ENCODE measurements at regions not wholly inside any gene's neighbourhood (a gene's known extent, or its start where the extent isn't known, plus 50 kb on each side); places are given as distances from the start of the nearest gene placed in this dataset.

GRCh38 chr1:8097908-8098307, 71.8 kb upstream of the ERRFI1 start:
- POLR2A ChIA-PET, result interaction anchor here (1.0 kb wide), 1 partner anchor 36 kb away, joined by 3 read pairs; no protein-coding TSS in a partner anchor
- no peak for TF ChIP-seq CTCF (IDR thresholded peaks at IDR 0.05; ENCODE audit: insufficient read depth, low read depth, low read length)
- no peak overlapping the region for H3K4me3 ChIP-seq (ENCODE audit: low read depth, low read length)

GRCh38 chr1:8097077-8097799, 71.1 kb upstream of the ERRFI1 start:
- Histone ChIP-seq H3K27me3 (ENCODE audit: control insufficient read depth, insufficient read depth, low read length) (no peaks in the 10 kb centered on the region), H3K36me3 (ENCODE audit: control insufficient read depth, insufficient read depth, low read length) (no peaks in the 10 kb centered on the region), H3K4me3 (ENCODE audit: low read depth, low read length) (no peak overlapping the region)
- no peak for TF ChIP-seq CTCF (IDR thresholded peaks at IDR 0.05; ENCODE audit: insufficient read depth, low read depth, low read length)
- peak; percentile 90 for DNase-seq (ENCODE audit: low read depth)
- CTCF ChIA-PET, result interaction anchor here (0.9 to 1.0 kb wide), 2 partner anchors 36 to 38 kb away, joined by 3 to 4 read pairs; no protein-coding TSS in a partner anchor
- POLR2A ChIA-PET, result interaction anchor here (1.0 kb wide), 1 partner anchor 36 kb away, joined by 3 read pairs; no protein-coding TSS in a partner anchor

More at GRCh38 chr1:8097908-8098307, 71.8 kb upstream of the ERRFI1 start:
- CTCF ChIA-PET, result interaction anchor here (0.9 to 1.0 kb wide), 2 partner anchors 36 to 37 kb away, joined by 3 to 4 read pairs; no protein-coding TSS in a partner anchor
- Histone ChIP-seq H3K36me3 (ENCODE audit: control insufficient read depth, insufficient read depth, low read length) (no peaks in the 10 kb centered on the region), H3K27me3 (ENCODE audit: control insufficient read depth, insufficient read depth, low read length) (no peaks in the 10 kb centered on the region)
- DNase-seq (ENCODE audit: low read depth), result no peak

GRCh38 chr1:8096105-8097011, 70.2 kb upstream of the ERRFI1 start:
- no peak overlapping the region for H3K4me3 ChIP-seq (ENCODE audit: low read depth, low read length)
- CTCF ChIA-PET, result no interaction called here
- H3K27me3 ChIP-seq (ENCODE audit: control insufficient read depth, insufficient read depth, low read length), result no peaks in the 10 kb centered on the region
- DNase-seq (ENCODE audit: low read depth), result peak; percentile 66
- POLR2A ChIA-PET, result no interaction called here
- no peak for TF ChIP-seq CTCF (IDR thresholded peaks at IDR 0.05; ENCODE audit: insufficient read depth, low read depth, low read length)
- no peaks in the 10 kb centered on the region for H3K36me3 ChIP-seq (ENCODE audit: control insufficient read depth, insufficient read depth, low read length)

- ChIA-PET CTCF (no interaction called here), POLR2A (no interaction called here)
- DNase-seq (ENCODE audit: low read depth), result no peak
Observed at GRCh38 chr1:8095584-8095983, 69.5 kb upstream of the ERRFI1 start.

More at GRCh38 chr1:8095584-8095983, 69.5 kb upstream of the ERRFI1 start:
- H3K36me3 ChIP-seq (ENCODE audit: control insufficient read depth, insufficient read depth, low read length), result no peaks in the 10 kb centered on the region
- no peak overlapping the region for H3K4me3 ChIP-seq (ENCODE audit: low read depth, low read length)
- no peak for TF ChIP-seq CTCF (IDR thresholded peaks at IDR 0.05; ENCODE audit: insufficient read depth, low read depth, low read length)
- no peaks in the 10 kb centered on the region for H3K27me3 ChIP-seq (ENCODE audit: control insufficient read depth, insufficient read depth, low read length)
